H9 (cell line): ENCODE measurements at regions not wholly inside any gene's neighbourhood (a gene's known extent, or its start where the extent isn't known, plus 50 kb on each side); places are given as distances from the start of the nearest gene placed in this dataset.
A peak's percentile ranks its signal among the peaks of the same experiment; 100 is the strongest.

ENCODE experiments used
- DNase-seq: peaks from one replicate; pipeline ENCODE4 v3.0.0-alpha.2; 2017
- H2AFZ ChIP-seq: one replicate; pipeline ENCODE4 v1.6.1; 2013; ENCODE audit warnings: mild to moderate bottlenecking, low read length, control low read depth, moderate library complexity
- H2AK5ac ChIP-seq: 2 replicates; pipeline ENCODE4 v1.6.1; 2013; ENCODE audit warnings: low read length, control low read depth, mixed read lengths; ENCODE audit not compliant: insufficient read length
- H2BK120ac ChIP-seq: one replicate; pipeline ENCODE4 v1.6.1; 2013; ENCODE audit warnings: low read depth, mild to moderate bottlenecking, low read length, control low read depth, inconsistent platforms; ENCODE audit not compliant: poor library complexity, severe bottlenecking
- H2BK12ac ChIP-seq: 2 replicates; pipeline ENCODE4 v1.6.1; 2013; ENCODE audit warnings: low read length, control low read depth, mixed read lengths, low read depth; ENCODE audit not compliant: insufficient read length
- H2BK15ac ChIP-seq: 2 replicates; pipeline ENCODE4 v1.6.1; 2013; ENCODE audit warnings: low read depth, low read length, control low read depth
- H2BK20ac ChIP-seq: one replicate; pipeline ENCODE4 v1.6.1; 2013; ENCODE audit warnings: low read depth, mild to moderate bottlenecking, low read length, control low read depth, inconsistent platforms; ENCODE audit not compliant: poor library complexity, severe bottlenecking
- H2BK5ac ChIP-seq: 2 replicates; pipeline ENCODE4 v1.6.1; 2013; ENCODE audit warnings: low read length, control low read depth, mixed read lengths; ENCODE audit not compliant: insufficient read length
- H3K14ac ChIP-seq: 2 replicates; pipeline ENCODE4 v1.6.1; 2013; ENCODE audit warnings: low read length, control low read depth; ENCODE audit not compliant: insufficient read depth
- H3K18ac ChIP-seq: 2 replicates; pipeline ENCODE4 v1.6.1; 2013; ENCODE audit warnings: low read depth, mild to moderate bottlenecking, mixed read lengths, low read length, control low read depth; ENCODE audit not compliant: insufficient read length
- H3K23ac ChIP-seq: 2 replicates; pipeline ENCODE4 v1.6.1; 2013; ENCODE audit warnings: low read length, control low read depth, mixed read lengths, low read depth; ENCODE audit not compliant: insufficient read length
- H3K23me2 ChIP-seq: 2 replicates; pipeline ENCODE4 v1.6.1; 2013; ENCODE audit warnings: low read depth, mild to moderate bottlenecking, mixed read lengths, low read length, control low read depth; ENCODE audit not compliant: insufficient read length, poor library complexity, severe bottlenecking
- H3K27ac ChIP-seq: 2 replicates; pipeline ENCODE4 v1.5.1; 2013; ENCODE audit warnings: low read length, control low read depth, mixed read lengths, low read depth; ENCODE audit not compliant: insufficient read length
- H3K27me3 ChIP-seq: 2 replicates; pipeline ENCODE4 v1.6.1; 2013; ENCODE audit warnings: low read length, control low read depth, inconsistent platforms; ENCODE audit not compliant: insufficient read depth
- H3K4ac ChIP-seq: 2 replicates; pipeline ENCODE4 v1.6.1; 2013; ENCODE audit warnings: low read depth, mild to moderate bottlenecking, control low read depth, inconsistent platforms, low read length, moderate library complexity
- H3K4me1 ChIP-seq: 2 replicates; pipeline ENCODE4 v1.6.1; 2013; ENCODE audit warnings: low read length, control low read depth, inconsistent platforms; ENCODE audit not compliant: insufficient read depth
- H3K4me2 ChIP-seq: 2 replicates; pipeline ENCODE4 v1.6.1; 2013; ENCODE audit warnings: low read length, control low read depth, mixed read lengths; ENCODE audit not compliant: insufficient read length, insufficient read depth
- H3K56ac ChIP-seq: 2 replicates; pipeline ENCODE4 v1.6.1; 2013; ENCODE audit warnings: low read depth, mild to moderate bottlenecking, mixed read lengths, low read length, control low read depth; ENCODE audit not compliant: insufficient read length
- H3K79me1 ChIP-seq: 2 replicates; pipeline ENCODE4 v1.6.1; 2013; ENCODE audit warnings: low read depth, mild to moderate bottlenecking, moderate library complexity, low read length, control low read depth, inconsistent platforms; ENCODE audit not compliant: insufficient read depth, poor library complexity, severe bottlenecking
- H3K79me2 ChIP-seq: 2 replicates; pipeline ENCODE4 v1.6.1; 2013; ENCODE audit warnings: low read length, control low read depth, inconsistent platforms; ENCODE audit not compliant: insufficient read depth
- H3K9ac ChIP-seq: 2 replicates; pipeline ENCODE4 v1.6.1; 2013; ENCODE audit warnings: low read length, control low read depth, mixed read lengths; ENCODE audit not compliant: insufficient read length; ENCODE audit errors: extremely low read depth
- H3K9me3 ChIP-seq: one replicate; pipeline ENCODE4 v1.6.1; 2013; ENCODE audit warnings: low read depth, low read length, inconsistent platforms; ENCODE audit not compliant: control insufficient read depth
- H3T11ph ChIP-seq: one replicate; pipeline ENCODE4 v1.6.1; 2013; ENCODE audit warnings: mild to moderate bottlenecking, low read length, control low read depth, inconsistent platforms
- H4K20me1 ChIP-seq: one replicate; pipeline ENCODE4 v1.6.1; 2013; ENCODE audit not compliant: control insufficient read depth, insufficient read length, insufficient read depth
- H4K5ac ChIP-seq: 2 replicates; pipeline ENCODE4 v1.6.1; 2013; ENCODE audit warnings: low read depth, mild to moderate bottlenecking, mixed read lengths, low read length, control low read depth; ENCODE audit not compliant: insufficient read length
- H4K8ac ChIP-seq: replicated peaks from 2 replicates; pipeline ENCODE4 v1.6.1; 2013; ENCODE audit warnings: low read length, control low read depth, mixed read lengths, low read depth; ENCODE audit not compliant: insufficient read length
- H4K91ac ChIP-seq: 2 replicates; pipeline ENCODE4 v1.6.1; 2013; ENCODE audit warnings: low read depth, mild to moderate bottlenecking, moderate library complexity, mixed read lengths, low read length, control low read depth; ENCODE audit not compliant: insufficient read length
- H3K27ac Mint-ChIP-seq, 3 experiments: 2 replicates in 2 of 3; 3 replicates in 1 of 3; pipeline ENCODE4 v1.8.0; 2020 to 2021; ENCODE audit warnings: mixed read lengths in 3 of 3, mild to moderate bottlenecking in 1 of 3, moderate library complexity in 1 of 3
- H3K27me3 Mint-ChIP-seq: 2 replicates; pipeline ENCODE4 v1.8.0; 2021; ENCODE audit warnings: low read depth, mild to moderate bottlenecking, moderate library complexity, mixed read lengths
- H3K36me3 Mint-ChIP-seq, 3 experiments: 2 replicates in 2 of 3; 3 replicates in 1 of 3; pipeline ENCODE4 v1.8.0; 2020 to 2021; ENCODE audit warnings: low read depth in 3 of 3, mixed read lengths in 3 of 3; ENCODE audit not compliant: insufficient read depth in 1 of 3
- H3K4me1 Mint-ChIP-seq, 2 experiments: 2 replicates each; pipeline ENCODE4 v1.8.0; 2020; ENCODE audit warnings: mixed read lengths in 2 of 2
- H3K4me3 Mint-ChIP-seq, 2 experiments: 2 replicates in 1 of 2; 3 replicates in 1 of 2; pipeline ENCODE4 v1.8.0; 2020 to 2021; ENCODE audit warnings: mild to moderate bottlenecking in 2 of 2, mixed read lengths in 2 of 2, moderate library complexity in 1 of 2
- H3K9me3 Mint-ChIP-seq, 2 experiments: 2 replicates in 1 of 2; 3 replicates in 1 of 2; pipeline ENCODE4 v1.8.0; 2020; ENCODE audit warnings: mild to moderate bottlenecking in 2 of 2, mixed read lengths in 2 of 2, moderate library complexity in 1 of 2
- WGBS: extraction: QIAGEN DNeasy Blood & Tissue Kit; methylation state at CpG from one replicate; pipeline ENCODE4 v1.1.7; 2013; ENCODE audit warnings: missing lambda C conversion rate, low lambda C conversion rate, mixed read lengths; ENCODE audit not compliant: insufficient read length; ENCODE audit errors: extremely low coverage; 5-methylcytosine and 5-hydroxymethylcytosine counted together
- TF ChIP-seq, protein P1 (sequence below): fragments of 200-600 bp; sonication (generic); conservative IDR thresholded peaks from 3 replicates; pipeline ENCODE4 v1.8.0; 2021; ENCODE audit warnings: antibody characterized with exemption, mild to moderate bottlenecking

DNA sequence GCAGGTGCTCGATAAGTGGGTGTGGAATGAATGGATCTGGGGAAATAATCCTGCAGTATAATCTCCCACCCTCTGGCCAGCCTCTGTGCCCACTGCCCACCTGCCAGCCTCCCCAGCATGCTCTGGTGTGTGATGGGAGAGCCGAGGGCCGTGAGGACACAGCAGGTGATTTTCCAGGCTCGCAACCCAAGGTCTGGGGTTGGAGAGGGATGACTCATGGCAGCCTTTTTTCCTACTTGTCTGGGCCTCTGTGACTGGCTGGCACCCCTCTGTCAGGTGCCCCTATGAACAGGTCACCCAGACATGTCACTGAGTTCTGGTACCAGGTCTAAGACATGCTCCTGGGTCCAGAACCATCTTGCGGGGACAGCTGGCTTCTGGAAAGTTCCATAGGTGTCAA, 385.7 kb upstream of the TNRC6C start:
- Histone ChIP-seq H4K20me1 (no peaks in the 10 kb centered on the region), H3T11ph (no peak overlapping the region), H3K56ac (no peak overlapping the region), H3K4me1 (peaks cover 4% of the 10 kb centered on the region), H2BK12ac (no peak overlapping the region), H3K9me3 (no peaks in the 10 kb centered on the region), H3K27ac (no peak overlapping the region), H3K79me2 (no peaks in the 10 kb centered on the region), H3K27me3 (no peaks in the 10 kb centered on the region; the same call in 1 of the 2 replicates), H3K9ac (no peak overlapping the region), H3K23ac (no peak overlapping the region), H2BK20ac (no peak overlapping the region), H4K5ac (no peak overlapping the region), H2BK15ac (no peak overlapping the region), H3K18ac (no peak overlapping the region), H4K91ac (no peak overlapping the region), H2BK5ac (no peak overlapping the region), H3K4me2 (no peak overlapping the region), H2BK120ac (no peak overlapping the region), H3K23me2 (no peaks in the 10 kb centered on the region), H2AFZ (no peak overlapping the region), H2AK5ac (no peak overlapping the region), H3K4ac (no peak overlapping the region), H3K79me1 (no peaks in the 10 kb centered on the region), H3K14ac (no peak overlapping the region), H4K8ac (no peak overlapping the region)
- Mint-ChIP-seq H3K36me3 (peaks cover 0 to 3% (median 0%) of the 10 kb centered on the region in 3 experiments; a peak in 1 of 7 replicates), H3K4me1 (peaks cover 13 to 14% of the 10 kb centered on the region in 2 experiments), H3K4me3 (no peak overlapping the region), H3K9me3 (no peaks in the 10 kb centered on the region; a peak in 1 of 5 replicates), H3K27me3 (peaks cover 42% of the 10 kb centered on the region), H3K27ac (no peak overlapping the region)
- no CpG with 5 or more reads among the region's 5 CpGs for WGBS
- DNase-seq = peak; percentile 31
- TF ChIP-seq, protein P1, sequence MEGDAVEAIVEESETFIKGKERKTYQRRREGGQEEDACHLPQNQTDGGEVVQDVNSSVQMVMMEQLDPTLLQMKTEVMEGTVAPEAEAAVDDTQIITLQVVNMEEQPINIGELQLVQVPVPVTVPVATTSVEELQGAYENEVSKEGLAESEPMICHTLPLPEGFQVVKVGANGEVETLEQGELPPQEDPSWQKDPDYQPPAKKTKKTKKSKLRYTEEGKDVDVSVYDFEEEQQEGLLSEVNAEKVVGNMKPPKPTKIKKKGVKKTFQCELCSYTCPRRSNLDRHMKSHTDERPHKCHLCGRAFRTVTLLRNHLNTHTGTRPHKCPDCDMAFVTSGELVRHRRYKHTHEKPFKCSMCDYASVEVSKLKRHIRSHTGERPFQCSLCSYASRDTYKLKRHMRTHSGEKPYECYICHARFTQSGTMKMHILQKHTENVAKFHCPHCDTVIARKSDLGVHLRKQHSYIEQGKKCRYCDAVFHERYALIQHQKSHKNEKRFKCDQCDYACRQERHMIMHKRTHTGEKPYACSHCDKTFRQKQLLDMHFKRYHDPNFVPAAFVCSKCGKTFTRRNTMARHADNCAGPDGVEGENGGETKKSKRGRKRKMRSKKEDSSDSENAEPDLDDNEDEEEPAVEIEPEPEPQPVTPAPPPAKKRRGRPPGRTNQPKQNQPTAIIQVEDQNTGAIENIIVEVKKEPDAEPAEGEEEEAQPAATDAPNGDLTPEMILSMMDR = no peak
